GM19328 (cell line): ENCODE measurements at regions not wholly inside any gene's neighbourhood (a gene's known extent, or its start where the extent isn't known, plus 50 kb on each side); places are given as distances from the start of the nearest gene placed in this dataset.

Experiments
- ATAC-seq: cut with Tn5 transposase; IDR thresholded peaks from one replicate; pipeline ENCODE4 v1.9.1; 2021; ENCODE audit warnings: mild to moderate bottlenecking, moderate library complexity; ENCODE audit not compliant: unreplicated experiment

- no peak for ATAC-seq
Measured at GRCh38 chrX:5122181-5122678, 1106.4 kb downstream of the NLGN4X start.

- no peak for ATAC-seq
Measured at GRCh38 chrX:5117816-5118215, 1110.9 kb downstream of the NLGN4X start.

GRCh38 chrX:5113128-5113527 is 1115.5 kb downstream of the NLGN4X start:
- no peak for ATAC-seq

GRCh38 chrX:5100004-5100403 is 1128.7 kb downstream of the NLGN4X start:
- no peak for ATAC-seq

- ATAC-seq = no peak
Measured at GRCh38 chrX:5086388-5086787, 1142.3 kb downstream of the NLGN4X start.

GRCh38 chrX:5084279-5084678 is 1144.4 kb downstream of the NLGN4X start:
- no peak for ATAC-seq

GRCh38 chrX:5082705-5083104 is 1146.0 kb downstream of the NLGN4X start:
- ATAC-seq = no peak

GRCh38 chrX:5080791-5081190 is 1147.9 kb downstream of the NLGN4X start:
- no peak for ATAC-seq

GRCh38 chrX:5068550-5068949 is 1160.1 kb downstream of the NLGN4X start:
- no peak for ATAC-seq

GRCh38 chrX:5057786-5058185 is 1170.9 kb downstream of the NLGN4X start:
- no peak for ATAC-seq

GRCh38 chrX:5054852-5055251 is 1173.8 kb downstream of the NLGN4X start:
- no peak for ATAC-seq

- ATAC-seq = no peak
Measured at GRCh38 chrX:5051831-5052491, 1176.7 kb downstream of the NLGN4X start.

GRCh38 chrX:5042563-5042962 is 1186.1 kb downstream of the NLGN4X start:
- ATAC-seq = no peak

- ATAC-seq = no peak
Measured at GRCh38 chrX:5031792-5032191, 1196.9 kb downstream of the NLGN4X start.

GRCh38 chrX:5015451-5015850 is 1213.2 kb downstream of the NLGN4X start:
- ATAC-seq = no peak

GRCh38 chrX:4994855-4995254 is 1233.8 kb downstream of the NLGN4X start:
- ATAC-seq = no peak

- no peak for ATAC-seq
Measured at GRCh38 chrX:4978613-4979012, 1250.1 kb downstream of the NLGN4X start.

- no peak for ATAC-seq
Measured at GRCh38 chrX:4971646-4972045, 1257.0 kb downstream of the NLGN4X start.

- ATAC-seq = no peak
Measured at GRCh38 chrX:4964112-4964511, 1250.7 kb upstream of the PRKX start.

GRCh38 chrX:4963432-4963831 is 1250.0 kb upstream of the PRKX start:
- no peak for ATAC-seq

GRCh38 chrX:4944767-4945166 is 1231.3 kb upstream of the PRKX start:
- no peak for ATAC-seq

- ATAC-seq = no peak
Measured at GRCh38 chrX:4936315-4936714, 1222.9 kb upstream of the PRKX start.

GRCh38 chrX:4935846-4936245 is 1222.4 kb upstream of the PRKX start:
- no peak for ATAC-seq
